ENCODE measurements at regions not wholly inside any gene's neighbourhood (a gene's known extent, or its start where the extent isn't known, plus 50 kb on each side); places are given as distances from the start of the nearest gene placed in this dataset.

DNA sequence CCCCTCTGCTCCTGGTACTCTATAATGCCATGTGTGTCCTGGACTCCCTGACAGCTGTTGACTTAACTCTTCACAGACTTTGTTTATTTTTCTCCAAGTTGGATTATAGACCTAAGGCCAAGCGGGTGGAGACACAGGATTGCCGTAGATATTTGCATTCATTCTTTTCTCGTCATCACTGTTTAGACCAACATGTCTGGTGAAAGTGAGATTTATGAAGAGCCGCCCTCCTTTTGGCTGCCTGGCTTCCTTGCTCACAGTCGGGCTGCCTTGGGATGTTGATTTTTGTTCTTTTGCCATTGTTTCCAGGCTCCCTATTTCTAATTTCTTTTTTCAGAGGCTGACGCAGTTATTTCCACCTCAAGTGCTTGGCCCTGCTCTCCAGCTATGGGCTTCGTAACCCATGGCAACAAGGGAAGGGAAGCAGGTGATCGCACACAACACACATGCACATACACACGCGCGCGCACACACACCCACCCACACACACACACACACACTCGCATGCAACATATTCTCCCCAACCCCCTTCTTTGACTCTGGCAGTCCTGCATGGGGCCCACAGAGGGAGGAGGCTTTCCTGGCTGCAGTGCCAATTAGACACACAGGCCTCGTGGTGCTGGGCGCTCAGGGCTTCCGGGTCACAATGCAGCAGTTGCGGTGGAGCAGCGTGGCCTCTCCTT is 296.5 kb downstream of the MTX2 start:
- no TSS peak for BruUV-seq (replicated peaks)

DNA sequence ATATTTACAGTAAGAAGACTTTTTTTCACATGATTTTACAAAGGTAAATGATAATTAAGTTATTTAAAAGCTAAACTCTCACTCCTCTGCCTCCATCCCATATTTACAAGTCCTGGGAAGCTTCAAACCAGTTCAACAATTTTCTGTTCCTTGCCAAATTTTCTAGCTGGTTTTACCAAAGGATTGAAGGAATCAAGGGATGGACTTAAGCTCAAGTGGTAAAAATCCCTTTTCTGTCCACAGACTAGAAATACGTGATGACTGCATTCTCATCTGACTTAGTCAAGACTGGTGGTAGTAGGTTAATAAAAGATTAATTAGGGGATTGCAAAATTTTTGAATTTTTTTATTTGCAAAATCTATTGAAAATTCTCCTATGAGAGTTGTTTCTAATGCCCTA is 297.3 kb downstream of the MTX2 start:
- no peaks in the 10 kb centered on the region for H3K9me2 ChIP-seq (ENCODE audit: insufficient read depth, low read length)
- BruUV-seq (replicated peaks) = no TSS peak
- H3K27ac ChIP-seq (ENCODE audit: low read depth, low read length, poor library complexity, severe bottlenecking) = no peak overlapping the region
- DNase-seq (ENCODE audit: low spot score) = no peak
- H3K4me2 ChIP-seq (ENCODE audit: low read length) = no peak overlapping the region
- ChIA-PET POLR2A (interaction anchor here (0.6 kb wide), 1 partner anchor 49 kb away, joined by 3 read pairs; no protein-coding TSS in a partner anchor), CTCF (ENCODE audit: unreplicated experiment) (no interaction called here)
- H3K4me1 ChIP-seq (ENCODE audit: insufficient read depth, low read length, poor library complexity, severe bottlenecking) = no peaks in the 10 kb centered on the region
- TF ChIP-seq, protein P1, sequence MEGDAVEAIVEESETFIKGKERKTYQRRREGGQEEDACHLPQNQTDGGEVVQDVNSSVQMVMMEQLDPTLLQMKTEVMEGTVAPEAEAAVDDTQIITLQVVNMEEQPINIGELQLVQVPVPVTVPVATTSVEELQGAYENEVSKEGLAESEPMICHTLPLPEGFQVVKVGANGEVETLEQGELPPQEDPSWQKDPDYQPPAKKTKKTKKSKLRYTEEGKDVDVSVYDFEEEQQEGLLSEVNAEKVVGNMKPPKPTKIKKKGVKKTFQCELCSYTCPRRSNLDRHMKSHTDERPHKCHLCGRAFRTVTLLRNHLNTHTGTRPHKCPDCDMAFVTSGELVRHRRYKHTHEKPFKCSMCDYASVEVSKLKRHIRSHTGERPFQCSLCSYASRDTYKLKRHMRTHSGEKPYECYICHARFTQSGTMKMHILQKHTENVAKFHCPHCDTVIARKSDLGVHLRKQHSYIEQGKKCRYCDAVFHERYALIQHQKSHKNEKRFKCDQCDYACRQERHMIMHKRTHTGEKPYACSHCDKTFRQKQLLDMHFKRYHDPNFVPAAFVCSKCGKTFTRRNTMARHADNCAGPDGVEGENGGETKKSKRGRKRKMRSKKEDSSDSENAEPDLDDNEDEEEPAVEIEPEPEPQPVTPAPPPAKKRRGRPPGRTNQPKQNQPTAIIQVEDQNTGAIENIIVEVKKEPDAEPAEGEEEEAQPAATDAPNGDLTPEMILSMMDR (conservative IDR thresholded peaks at IDR 0.05; ENCODE audit: low read length) = no peak
- TF ChIP-seq EZH2phosphoT487 (IDR thresholded peaks at IDR 0.05; ENCODE audit: borderline replicate concordance, low read depth, low read length) = no peak
- no peaks in the 10 kb centered on the region for H3K9me3 ChIP-seq (ENCODE audit: low read length)
- no peaks in the 10 kb centered on the region for H4K20me1 ChIP-seq (ENCODE audit: insufficient read depth, low read length)
- no peak overlapping the region for H3K4me3 ChIP-seq (ENCODE audit: low read depth, low read length, poor library complexity, severe bottlenecking)
- intact Hi-C loops (cut with micrococcal nuclease; ENCODE audit: unreplicated experiment) = no loop called here
- H2AFZ ChIP-seq (ENCODE audit: low read length) = no peak overlapping the region
- no peaks in the 10 kb centered on the region for H3K79me2 ChIP-seq (ENCODE audit: insufficient read depth, low read depth, low read length)
- no peaks in the 10 kb centered on the region for H3K36me3 ChIP-seq (ENCODE audit: insufficient read depth, low read length)

More for the DNA sequence above, 296.5 kb downstream of the MTX2 start:
- no peaks in the 10 kb centered on the region for H3K36me3 ChIP-seq (ENCODE audit: insufficient read depth, low read length)
- H3K9me2 ChIP-seq (ENCODE audit: insufficient read depth, low read length) = no peaks in the 10 kb centered on the region
- no peak for DNase-seq (ENCODE audit: low spot score)
- POLR2A ChIA-PET = interaction anchor here (0.7 kb wide), 1 partner anchor 116 kb away, joined by 3 read pairs; no protein-coding TSS in a partner anchor
- no peaks in the 10 kb centered on the region for H3K9me3 ChIP-seq (ENCODE audit: low read length)
- no peaks in the 10 kb centered on the region for H3K4me1 ChIP-seq (ENCODE audit: insufficient read depth, low read length, poor library complexity, severe bottlenecking)
- no peak overlapping the region for H3K4me2 ChIP-seq (ENCODE audit: low read length)
- H4K20me1 ChIP-seq (ENCODE audit: insufficient read depth, low read length) = no peaks in the 10 kb centered on the region
- TF ChIP-seq, protein P1 (conservative IDR thresholded peaks at IDR 0.05; ENCODE audit: low read length) = no peak
- no peak for TF ChIP-seq EZH2phosphoT487 (IDR thresholded peaks at IDR 0.05; ENCODE audit: borderline replicate concordance, low read depth, low read length)
- H3K4me3 ChIP-seq (ENCODE audit: low read depth, low read length, poor library complexity, severe bottlenecking) = no peak overlapping the region
- no peak overlapping the region for H2AFZ ChIP-seq (ENCODE audit: low read length)
- CTCF ChIA-PET (ENCODE audit: unreplicated experiment) = no interaction called here
- H3K79me2 ChIP-seq (ENCODE audit: insufficient read depth, low read depth, low read length) = no peaks in the 10 kb centered on the region
- intact Hi-C loops (cut with micrococcal nuclease; ENCODE audit: unreplicated experiment) = no loop called here
- H3K27ac ChIP-seq (ENCODE audit: low read depth, low read length, poor library complexity, severe bottlenecking) = no peak overlapping the region

DNA sequence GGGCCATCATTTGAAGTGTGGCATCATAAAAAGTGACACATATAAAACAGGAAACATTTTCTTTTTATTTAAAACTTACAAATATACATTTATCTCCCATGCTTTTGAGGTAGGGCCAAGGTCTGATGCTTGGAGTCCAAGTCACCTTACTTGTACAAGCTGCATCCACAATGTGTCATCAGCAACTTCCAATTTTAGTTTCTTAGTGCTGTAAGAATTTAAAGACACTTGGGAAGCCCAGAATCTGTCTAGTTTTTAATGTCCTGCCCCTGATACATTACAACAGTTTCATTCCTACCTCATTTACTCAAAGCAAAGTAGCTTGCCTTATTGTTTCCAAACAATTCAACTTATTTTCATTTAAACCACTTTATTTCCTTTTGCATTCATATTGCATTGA is 297.7 kb downstream of the MTX2 start:
- H3K4me3 ChIP-seq (ENCODE audit: low read depth, low read length, poor library complexity, severe bottlenecking) = no peak overlapping the region
- H2AFZ ChIP-seq (ENCODE audit: low read length) = no peak overlapping the region
- H3K79me2 ChIP-seq (ENCODE audit: insufficient read depth, low read depth, low read length) = no peaks in the 10 kb centered on the region
- intact Hi-C loops (cut with micrococcal nuclease; ENCODE audit: unreplicated experiment) = no loop called here
- H3K9me3 ChIP-seq (ENCODE audit: low read length) = no peaks in the 10 kb centered on the region
- POLR2A ChIA-PET = interaction anchor here (0.6 to 0.7 kb wide), 2 partner anchors 49 to 146 kb away, joined by 3 to 4 read pairs; no protein-coding TSS in a partner anchor
- no peak for TF ChIP-seq EZH2phosphoT487 (IDR thresholded peaks at IDR 0.05; ENCODE audit: borderline replicate concordance, low read depth, low read length)
- TF ChIP-seq, protein P1 (conservative IDR thresholded peaks at IDR 0.05; ENCODE audit: low read length) = no peak
- no peaks in the 10 kb centered on the region for H3K9me2 ChIP-seq (ENCODE audit: insufficient read depth, low read length)
- no peaks in the 10 kb centered on the region for H4K20me1 ChIP-seq (ENCODE audit: insufficient read depth, low read length)
- no TSS peak for BruUV-seq (replicated peaks)
- H3K4me1 ChIP-seq (ENCODE audit: insufficient read depth, low read length, poor library complexity, severe bottlenecking) = no peaks in the 10 kb centered on the region
- CTCF ChIA-PET (ENCODE audit: unreplicated experiment) = no interaction called here
- no peaks in the 10 kb centered on the region for H3K36me3 ChIP-seq (ENCODE audit: insufficient read depth, low read length)
- no peak overlapping the region for H3K27ac ChIP-seq (ENCODE audit: low read depth, low read length, poor library complexity, severe bottlenecking)
- H3K4me2 ChIP-seq (ENCODE audit: low read length) = no peak overlapping the region
- DNase-seq (ENCODE audit: low spot score) = no peak
